SK-N-SH treated with all-trans-retinoic acid at 6 μM for 48 hours (cell line): ENCODE measurements at regions not wholly inside any gene's neighbourhood (a gene's known extent, or its start where the extent isn't known, plus 50 kb on each side); places are given as distances from the start of the nearest gene placed in this dataset.

Experiments used
- ATAC-seq: fragments of 200-7000 bp; cut with Tn5 transposase; 3 replicates; pipeline ENCODE4 v1.9.1; 2020; ENCODE audit warnings: mild to moderate bottlenecking, moderate library complexity
- ARNTL ChIP-seq: fragments of 450-650 bp; formaldehyde crosslinking; IDR thresholded peaks from 2 replicates; pipeline ENCODE4 v1.5.0; 2020; ENCODE audit warnings: low read depth, mild to moderate bottlenecking, moderate library complexity, borderline replicate concordance
- CSDC2 ChIP-seq: fragments of 250-450 bp; sonication (Bioruptor Pico); IDR thresholded peaks from 2 replicates; pipeline ENCODE4 v1.5.0; 2020; ENCODE audit warnings: mild to moderate bottlenecking, moderate library complexity
- ESRRG ChIP-seq: fragments of 250-450 bp; sonication (Bioruptor Pico); IDR thresholded peaks from 2 replicates; pipeline ENCODE4 v1.6.1; 2021; ENCODE audit warnings: mild to moderate bottlenecking
- ISL1 ChIP-seq: fragments of 250-450 bp; sonication (Bioruptor Pico); IDR thresholded peaks from 2 replicates; pipeline ENCODE4 v2.1.2; 2022; ENCODE audit warnings: mild to moderate bottlenecking, moderate library complexity
- OSR1 ChIP-seq: fragments of 250-450 bp; sonication (Bioruptor Pico); IDR thresholded peaks from 2 replicates; pipeline ENCODE4 v1.8.0; 2022; ENCODE audit warnings: moderate library complexity, mild to moderate bottlenecking, inconsistent platforms
- PPARA ChIP-seq: fragments of 250-450 bp; sonication (Bioruptor Pico); IDR thresholded peaks from 2 replicates; pipeline ENCODE4 v1.5.0; 2020; ENCODE audit warnings: mild to moderate bottlenecking, borderline replicate concordance
- RARB ChIP-seq: fragments of 250-450 bp; sonication (Bioruptor Pico); IDR thresholded peaks from 2 replicates; pipeline ENCODE4 v1.8.0; 2021; ENCODE audit warnings: mild to moderate bottlenecking, moderate library complexity
- SNAI2 ChIP-seq: fragments of 250-450 bp; sonication (Bioruptor Pico); IDR thresholded peaks from 2 replicates; pipeline ENCODE4 v1.5.0; 2020; ENCODE audit warnings: mild to moderate bottlenecking, moderate library complexity
- TCF4 ChIP-seq: fragments of 250-450 bp; sonication (Bioruptor Pico); IDR thresholded peaks from 2 replicates; pipeline ENCODE4 v1.8.0; 2021; ENCODE audit warnings: mild to moderate bottlenecking, moderate library complexity, borderline replicate concordance
- ZC3H10 ChIP-seq: fragments of 250-450 bp; sonication (Bioruptor Pico); IDR thresholded peaks from 2 replicates; pipeline ENCODE4 v1.5.1; 2021; ENCODE audit warnings: mild to moderate bottlenecking, moderate library complexity
- ZFP3 ChIP-seq: fragments of 250-450 bp; sonication (Bioruptor Pico); IDR thresholded peaks from 2 replicates; pipeline ENCODE4 v1.5.0; 2020; ENCODE audit warnings: mild to moderate bottlenecking, moderate library complexity
- ZFP30 ChIP-seq: fragments of 450-650 bp; formaldehyde crosslinking; IDR thresholded peaks from 2 replicates; pipeline ENCODE4 v1.5.0; 2022; ENCODE audit warnings: mild to moderate bottlenecking, moderate library complexity
- ZNF565 ChIP-seq: fragments of 450-650 bp; formaldehyde crosslinking; conservative IDR thresholded peaks from 2 replicates; pipeline ENCODE4 v1.5.0; 2020; ENCODE audit warnings: low read depth, mild to moderate bottlenecking, moderate library complexity
- ZNF70 ChIP-seq: fragments of 450-650 bp; formaldehyde crosslinking; IDR thresholded peaks from 2 replicates; pipeline ENCODE4 v1.5.0; 2020; ENCODE audit warnings: mild to moderate bottlenecking, moderate library complexity
- ZNF8 ChIP-seq: fragments of 450-650 bp; formaldehyde crosslinking; IDR thresholded peaks from 2 replicates; pipeline ENCODE4 v1.5.0; 2020; ENCODE audit warnings: mild to moderate bottlenecking, moderate library complexity
- TF ChIP-seq, protein P1 (sequence below): fragments of 250-450 bp; sonication (Bioruptor Pico); IDR thresholded peaks from 2 replicates; pipeline ENCODE4 v1.5.1; 2021; ENCODE audit warnings: mild to moderate bottlenecking, moderate library complexity
- TF ChIP-seq, protein P2 (sequence below): fragments of 250-450 bp; sonication (Bioruptor Pico); IDR thresholded peaks from 2 replicates; pipeline ENCODE4 v1.8.0; 2020; ENCODE audit warnings: mild to moderate bottlenecking, moderate library complexity, borderline replicate concordance
- TF ChIP-seq, protein P3 (sequence below): fragments of 250-450 bp; sonication (Bioruptor Pico); IDR thresholded peaks from 2 replicates; pipeline ENCODE4 v1.5.0; 2020; ENCODE audit warnings: mild to moderate bottlenecking, moderate library complexity
- TF ChIP-seq, protein P4 (sequence below): fragments of 250-450 bp; sonication (Bioruptor Pico); IDR thresholded peaks from 2 replicates; pipeline ENCODE4 v1.8.0; 2021; ENCODE audit warnings: low read depth, mild to moderate bottlenecking, moderate library complexity, borderline replicate concordance
- TF ChIP-seq, protein P5 (sequence below): fragments of 250-450 bp; sonication (Bioruptor Pico); IDR thresholded peaks from 2 replicates; pipeline ENCODE4 v1.5.1; 2020; ENCODE audit warnings: low read depth, mild to moderate bottlenecking, moderate library complexity

DNA sequence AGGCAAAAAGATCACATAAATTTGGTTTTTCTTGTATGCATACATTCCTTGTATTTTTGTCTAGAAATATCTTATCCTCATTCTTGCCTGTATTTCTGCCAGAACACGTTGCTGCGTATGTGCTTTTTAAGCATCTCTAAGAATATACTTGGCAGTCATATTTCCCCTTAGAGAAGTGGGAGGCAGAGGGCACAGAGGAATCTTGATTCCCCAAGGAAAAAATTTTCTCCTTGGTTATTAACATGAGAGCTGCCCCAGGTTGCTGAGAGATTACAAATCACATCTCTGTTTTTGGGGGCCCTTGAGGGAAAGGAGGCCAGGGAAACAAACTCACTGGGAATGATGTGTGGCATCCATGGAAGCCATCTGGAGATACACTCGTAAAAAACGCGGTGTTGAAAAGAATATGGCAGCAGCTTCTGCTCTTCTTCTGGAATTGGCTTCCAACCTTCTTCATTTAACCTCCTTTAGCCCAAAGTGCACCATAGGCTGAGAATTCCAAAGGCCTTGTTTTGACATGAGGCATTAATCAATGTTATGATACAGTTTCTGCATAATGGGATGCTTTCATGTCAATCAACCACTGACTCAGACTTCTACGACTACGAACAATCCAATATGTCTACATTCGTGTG is 684.3 kb upstream of the SORCS1 start:
- ATAC-seq, result no peak
- TF ChIP-seq ARNTL, result no peak
- no peak for TF ChIP-seq PPARA (CRISPR knock-in tag)
- TF ChIP-seq CSDC2 (CRISPR knock-in tag), result no peak
- no peak for TF ChIP-seq ESRRG (CRISPR knock-in tag)
- TF ChIP-seq ISL1, result no peak
- TF ChIP-seq, all 23 proteins: peak for 0

DNA sequence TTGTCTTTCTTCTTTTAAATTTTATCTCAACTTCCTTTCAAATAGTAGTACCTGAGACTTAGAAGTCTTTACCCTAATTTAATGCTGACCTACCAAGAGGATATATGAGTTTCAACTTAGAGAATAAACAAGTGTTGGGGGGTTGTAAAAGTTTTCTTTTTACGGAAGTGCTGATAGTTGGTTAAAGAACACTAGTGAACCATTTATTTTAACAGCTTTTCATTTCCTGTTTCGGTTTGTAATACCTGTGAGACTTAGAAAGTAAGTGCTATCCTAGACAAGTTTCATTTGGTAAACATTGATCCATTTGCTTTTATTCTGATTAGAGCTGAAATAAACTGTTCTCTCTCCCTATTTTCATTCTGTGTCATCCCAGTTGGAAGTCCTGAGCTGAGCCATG is 683.1 kb upstream of the SORCS1 start:
- no peak for TF ChIP-seq PPARA (CRISPR knock-in tag)
- no peak for TF ChIP-seq ZNF8 (CRISPR knock-in tag)
- no peak for TF ChIP-seq OSR1
- TF ChIP-seq TCF4, result no peak
- TF ChIP-seq CSDC2 (CRISPR knock-in tag), result no peak
- TF ChIP-seq ARNTL, result no peak
- no peak for ATAC-seq

DNA sequence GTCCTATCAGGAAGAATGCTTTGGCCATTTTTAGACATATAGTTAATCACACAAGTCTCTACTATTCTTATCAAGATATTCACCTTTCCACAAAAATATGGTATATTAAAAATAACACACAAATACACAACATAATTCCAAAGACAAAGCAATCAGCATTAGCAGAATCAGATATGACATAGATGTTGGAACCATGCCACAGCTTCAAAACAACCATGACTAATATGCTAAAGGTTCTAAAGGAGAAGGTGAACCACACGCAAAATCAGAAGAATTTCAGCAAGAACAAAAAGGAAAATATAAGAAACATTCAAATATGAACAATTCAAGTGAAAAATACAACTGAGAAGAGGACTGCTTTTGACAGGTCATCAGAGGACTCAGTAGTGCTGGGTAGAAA is 670.2 kb upstream of the SORCS1 start:
- TF ChIP-seq ZNF70 (CRISPR knock-in tag) (no peak), TCF4 (no peak), PPARA (CRISPR knock-in tag) (no peak), ISL1 (no peak), ZNF8 (CRISPR knock-in tag) (no peak), SNAI2 (CRISPR knock-in tag) (no peak), CSDC2 (CRISPR knock-in tag) (no peak), OSR1 (no peak), ZFP30 (no peak), ZFP3 (no peak), ZNF565 (CRISPR knock-in tag) (no peak), RARB (CRISPR knock-in tag) (no peak), ARNTL (no peak)
- TF ChIP-seq, protein P1, sequence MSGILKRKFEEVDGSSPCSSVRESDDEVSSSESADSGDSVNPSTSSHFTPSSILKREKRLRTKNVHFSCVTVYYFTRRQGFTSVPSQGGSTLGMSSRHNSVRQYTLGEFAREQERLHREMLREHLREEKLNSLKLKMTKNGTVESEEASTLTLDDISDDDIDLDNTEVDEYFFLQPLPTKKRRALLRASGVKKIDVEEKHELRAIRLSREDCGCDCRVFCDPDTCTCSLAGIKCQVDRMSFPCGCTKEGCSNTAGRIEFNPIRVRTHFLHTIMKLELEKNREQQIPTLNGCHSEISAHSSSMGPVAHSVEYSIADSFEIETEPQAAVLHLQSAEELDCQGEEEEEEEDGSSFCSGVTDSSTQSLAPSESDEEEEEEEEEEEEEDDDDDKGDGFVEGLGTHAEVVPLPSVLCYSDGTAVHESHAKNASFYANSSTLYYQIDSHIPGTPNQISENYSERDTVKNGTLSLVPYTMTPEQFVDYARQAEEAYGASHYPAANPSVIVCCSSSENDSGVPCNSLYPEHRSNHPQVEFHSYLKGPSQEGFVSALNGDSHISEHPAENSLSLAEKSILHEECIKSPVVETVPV, result no peak
- TF ChIP-seq, protein P2, sequence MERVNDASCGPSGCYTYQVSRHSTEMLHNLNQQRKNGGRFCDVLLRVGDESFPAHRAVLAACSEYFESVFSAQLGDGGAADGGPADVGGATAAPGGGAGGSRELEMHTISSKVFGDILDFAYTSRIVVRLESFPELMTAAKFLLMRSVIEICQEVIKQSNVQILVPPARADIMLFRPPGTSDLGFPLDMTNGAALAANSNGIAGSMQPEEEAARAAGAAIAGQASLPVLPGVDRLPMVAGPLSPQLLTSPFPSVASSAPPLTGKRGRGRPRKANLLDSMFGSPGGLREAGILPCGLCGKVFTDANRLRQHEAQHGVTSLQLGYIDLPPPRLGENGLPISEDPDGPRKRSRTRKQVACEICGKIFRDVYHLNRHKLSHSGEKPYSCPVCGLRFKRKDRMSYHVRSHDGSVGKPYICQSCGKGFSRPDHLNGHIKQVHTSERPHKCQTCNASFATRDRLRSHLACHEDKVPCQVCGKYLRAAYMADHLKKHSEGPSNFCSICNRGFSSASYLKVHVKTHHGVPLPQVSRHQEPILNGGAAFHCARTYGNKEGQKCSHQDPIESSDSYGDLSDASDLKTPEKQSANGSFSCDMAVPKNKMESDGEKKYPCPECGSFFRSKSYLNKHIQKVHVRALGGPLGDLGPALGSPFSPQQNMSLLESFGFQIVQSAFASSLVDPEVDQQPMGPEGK, result no peak
- TF ChIP-seq, protein P3, sequence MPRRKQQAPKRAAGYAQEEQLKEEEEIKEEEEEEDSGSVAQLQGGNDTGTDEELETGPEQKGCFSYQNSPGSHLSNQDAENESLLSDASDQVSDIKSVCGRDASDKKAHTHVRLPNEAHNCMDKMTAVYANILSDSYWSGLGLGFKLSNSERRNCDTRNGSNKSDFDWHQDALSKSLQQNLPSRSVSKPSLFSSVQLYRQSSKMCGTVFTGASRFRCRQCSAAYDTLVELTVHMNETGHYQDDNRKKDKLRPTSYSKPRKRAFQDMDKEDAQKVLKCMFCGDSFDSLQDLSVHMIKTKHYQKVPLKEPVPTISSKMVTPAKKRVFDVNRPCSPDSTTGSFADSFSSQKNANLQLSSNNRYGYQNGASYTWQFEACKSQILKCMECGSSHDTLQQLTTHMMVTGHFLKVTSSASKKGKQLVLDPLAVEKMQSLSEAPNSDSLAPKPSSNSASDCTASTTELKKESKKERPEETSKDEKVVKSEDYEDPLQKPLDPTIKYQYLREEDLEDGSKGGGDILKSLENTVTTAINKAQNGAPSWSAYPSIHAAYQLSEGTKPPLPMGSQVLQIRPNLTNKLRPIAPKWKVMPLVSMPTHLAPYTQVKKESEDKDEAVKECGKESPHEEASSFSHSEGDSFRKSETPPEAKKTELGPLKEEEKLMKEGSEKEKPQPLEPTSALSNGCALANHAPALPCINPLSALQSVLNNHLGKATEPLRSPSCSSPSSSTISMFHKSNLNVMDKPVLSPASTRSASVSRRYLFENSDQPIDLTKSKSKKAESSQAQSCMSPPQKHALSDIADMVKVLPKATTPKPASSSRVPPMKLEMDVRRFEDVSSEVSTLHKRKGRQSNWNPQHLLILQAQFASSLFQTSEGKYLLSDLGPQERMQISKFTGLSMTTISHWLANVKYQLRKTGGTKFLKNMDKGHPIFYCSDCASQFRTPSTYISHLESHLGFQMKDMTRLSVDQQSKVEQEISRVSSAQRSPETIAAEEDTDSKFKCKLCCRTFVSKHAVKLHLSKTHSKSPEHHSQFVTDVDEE (CRISPR knock-in tag), result no peak
- TF ChIP-seq, all 23 proteins: peak for 0
- ATAC-seq, result no peak

DNA sequence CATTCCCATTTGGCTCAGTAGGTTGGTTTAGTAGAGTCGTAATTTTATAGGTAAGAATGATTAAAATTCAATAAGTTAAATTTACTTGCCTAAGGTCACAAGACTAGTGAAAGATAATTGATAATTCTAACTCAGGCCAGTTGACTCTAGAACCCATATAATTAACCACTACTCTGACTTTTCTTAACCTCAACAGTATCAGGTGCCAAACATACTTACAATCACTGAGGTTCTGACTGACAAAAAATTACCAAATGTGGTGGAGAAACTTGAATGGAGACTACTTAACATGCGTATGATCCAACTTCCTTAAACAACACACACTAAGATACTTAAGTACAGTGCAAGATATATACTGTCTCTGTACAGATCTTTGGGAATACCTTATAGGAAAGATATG is 667.3 kb upstream of the SORCS1 start:
- TF ChIP-seq, protein P4, sequence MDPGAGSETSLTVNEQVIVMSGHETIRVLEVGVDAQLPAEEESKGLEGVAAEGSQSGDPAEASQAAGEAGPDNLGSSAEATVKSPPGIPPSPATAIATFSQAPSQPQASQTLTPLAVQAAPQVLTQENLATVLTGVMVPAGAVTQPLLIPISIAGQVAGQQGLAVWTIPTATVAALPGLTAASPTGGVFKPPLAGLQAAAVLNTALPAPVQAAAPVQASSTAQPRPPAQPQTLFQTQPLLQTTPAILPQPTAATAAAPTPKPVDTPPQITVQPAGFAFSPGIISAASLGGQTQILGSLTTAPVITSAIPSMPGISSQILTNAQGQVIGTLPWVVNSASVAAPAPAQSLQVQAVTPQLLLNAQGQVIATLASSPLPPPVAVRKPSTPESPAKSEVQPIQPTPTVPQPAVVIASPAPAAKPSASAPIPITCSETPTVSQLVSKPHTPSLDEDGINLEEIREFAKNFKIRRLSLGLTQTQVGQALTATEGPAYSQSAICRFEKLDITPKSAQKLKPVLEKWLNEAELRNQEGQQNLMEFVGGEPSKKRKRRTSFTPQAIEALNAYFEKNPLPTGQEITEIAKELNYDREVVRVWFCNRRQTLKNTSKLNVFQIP (CRISPR knock-in tag), result no peak
- TF ChIP-seq ZFP30 (no peak), ZC3H10 (CRISPR knock-in tag) (no peak), SNAI2 (CRISPR knock-in tag) (no peak), CSDC2 (CRISPR knock-in tag) (no peak)
- TF ChIP-seq, protein P3 (CRISPR knock-in tag), result no peak
- TF ChIP-seq, protein P5, sequence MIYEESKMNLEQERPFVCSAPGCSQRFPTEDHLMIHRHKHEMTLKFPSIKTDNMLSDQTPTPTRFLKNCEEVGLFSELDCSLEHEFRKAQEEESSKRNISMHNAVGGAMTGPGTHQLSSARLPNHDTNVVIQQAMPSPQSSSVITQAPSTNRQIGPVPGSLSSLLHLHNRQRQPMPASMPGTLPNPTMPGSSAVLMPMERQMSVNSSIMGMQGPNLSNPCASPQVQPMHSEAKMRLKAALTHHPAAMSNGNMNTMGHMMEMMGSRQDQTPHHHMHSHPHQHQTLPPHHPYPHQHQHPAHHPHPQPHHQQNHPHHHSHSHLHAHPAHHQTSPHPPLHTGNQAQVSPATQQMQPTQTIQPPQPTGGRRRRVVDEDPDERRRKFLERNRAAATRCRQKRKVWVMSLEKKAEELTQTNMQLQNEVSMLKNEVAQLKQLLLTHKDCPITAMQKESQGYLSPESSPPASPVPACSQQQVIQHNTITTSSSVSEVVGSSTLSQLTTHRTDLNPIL (CRISPR knock-in tag), result no peak
- TF ChIP-seq, all 23 proteins: peak for 0
- no peak for ATAC-seq
